ENCODE measurements at regions not wholly inside any gene's neighbourhood (a gene's known extent, or its start where the extent isn't known, plus 50 kb on each side); places are given as distances from the start of the nearest gene placed in this dataset.

DNA sequence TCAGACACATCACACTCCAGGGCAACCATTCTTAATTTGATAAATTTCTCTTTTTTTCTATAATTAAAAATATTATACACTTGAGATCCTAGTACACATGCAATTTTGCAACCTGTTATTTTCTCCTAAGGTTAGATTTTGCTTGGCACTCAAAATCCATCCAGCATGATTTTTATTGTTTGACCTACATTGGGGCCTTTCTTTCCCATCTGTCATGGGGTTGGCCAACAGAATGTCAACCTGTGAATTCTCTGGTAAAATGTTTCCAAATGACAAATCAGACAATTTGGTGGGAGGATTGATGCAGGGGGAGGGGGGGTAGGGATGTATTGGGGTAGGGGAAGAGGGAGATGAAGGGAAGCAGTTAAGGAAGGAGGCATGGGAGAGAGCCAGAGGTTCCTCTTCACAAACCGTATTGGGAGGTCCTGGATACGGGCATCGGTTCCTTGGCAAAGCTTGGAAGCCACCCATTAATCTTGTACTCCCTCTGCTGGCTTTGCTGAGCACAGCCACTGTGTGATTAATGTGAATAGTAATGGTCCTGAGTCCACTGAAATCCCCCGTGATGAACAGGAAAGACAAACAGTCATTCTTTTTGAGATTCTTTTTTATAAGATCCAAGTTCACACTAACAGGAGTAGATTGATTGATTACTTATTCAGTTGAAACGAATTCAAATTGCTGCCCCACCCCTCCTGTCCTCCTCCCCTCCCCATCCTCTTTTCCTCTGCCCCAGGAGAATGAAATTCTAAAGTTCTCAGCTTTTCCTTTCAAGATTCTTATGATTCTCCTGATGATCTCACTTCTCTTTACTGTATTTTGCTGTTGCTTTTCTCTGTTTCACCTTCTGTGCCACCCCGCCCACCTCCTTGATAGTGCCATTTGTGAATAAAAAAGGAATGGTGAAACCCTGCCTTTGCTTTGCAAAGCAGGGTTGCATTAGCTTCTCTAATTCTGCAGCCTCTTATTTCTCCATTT is 82.2 kb upstream of the SLC25A26 start (continued):
- TF ChIP-seq RCOR1 (conservative IDR thresholded peaks at IDR 0.05; ENCODE audit: low read depth, low read length) (no peak), STAT1 (conservative IDR thresholded peaks at IDR 0.05) (no peak), ZZZ3 (IDR thresholded peaks at IDR 0.05; ENCODE audit: control insufficient read depth, insufficient read length, low read depth) (no peak), BMI1 (IDR thresholded peaks at IDR 0.05; ENCODE audit: borderline replicate concordance) (no peak), TCF12 (IDR thresholded peaks at IDR 0.05; ENCODE audit: low read depth, low read length) (no peak), YY1 (IDR thresholded peaks at IDR 0.05; ENCODE audit: low read depth, low read length) (0 out of 2 replicates have a peak, but pooled peaks have one; percentile 22), SIX5 (IDR thresholded peaks at IDR 0.05; ENCODE audit: low read depth, low read length, severe bottlenecking) (no peak), CUX1 (IDR thresholded peaks at IDR 0.05; ENCODE audit: insufficient replicate concordance, low read depth, low read length) (no peak), KLF5 (IDR thresholded peaks at IDR 0.05; ENCODE audit: partially characterized antibody) (no peak), YBX1 (IDR thresholded peaks at IDR 0.05) (no peak), NR2C2 (IDR thresholded peaks at IDR 0.05; ENCODE audit: borderline replicate concordance, control insufficient read depth, insufficient read length, low read depth) (no peak), SMC3 (IDR thresholded peaks at IDR 0.05; ENCODE audit: borderline replicate concordance, low read length) (peak; percentile 57), SP1 (IDR thresholded peaks at IDR 0.05; ENCODE audit: low read depth, low read length) (no peak), JUND (IDR thresholded peaks at IDR 0.05; ENCODE audit: low read depth, low read length) (no peak)
- TF ChIP-seq, protein P1, sequence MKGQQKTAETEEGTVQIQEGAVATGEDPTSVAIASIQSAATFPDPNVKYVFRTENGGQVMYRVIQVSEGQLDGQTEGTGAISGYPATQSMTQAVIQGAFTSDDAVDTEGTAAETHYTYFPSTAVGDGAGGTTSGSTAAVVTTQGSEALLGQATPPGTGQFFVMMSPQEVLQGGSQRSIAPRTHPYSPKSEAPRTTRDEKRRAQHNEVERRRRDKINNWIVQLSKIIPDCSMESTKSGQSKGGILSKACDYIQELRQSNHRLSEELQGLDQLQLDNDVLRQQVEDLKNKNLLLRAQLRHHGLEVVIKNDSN (IDR thresholded peaks at IDR 0.05; ENCODE audit: borderline replicate concordance, extremely low read length, insufficient read depth, low read depth, low read length), result no peak
- TF ChIP-seq, protein P2, sequence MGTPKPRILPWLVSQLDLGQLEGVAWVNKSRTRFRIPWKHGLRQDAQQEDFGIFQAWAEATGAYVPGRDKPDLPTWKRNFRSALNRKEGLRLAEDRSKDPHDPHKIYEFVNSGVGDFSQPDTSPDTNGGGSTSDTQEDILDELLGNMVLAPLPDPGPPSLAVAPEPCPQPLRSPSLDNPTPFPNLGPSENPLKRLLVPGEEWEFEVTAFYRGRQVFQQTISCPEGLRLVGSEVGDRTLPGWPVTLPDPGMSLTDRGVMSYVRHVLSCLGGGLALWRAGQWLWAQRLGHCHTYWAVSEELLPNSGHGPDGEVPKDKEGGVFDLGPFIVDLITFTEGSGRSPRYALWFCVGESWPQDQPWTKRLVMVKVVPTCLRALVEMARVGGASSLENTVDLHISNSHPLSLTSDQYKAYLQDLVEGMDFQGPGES (IDR thresholded peaks at IDR 0.05), result no peak
- TF ChIP-seq, protein P3, sequence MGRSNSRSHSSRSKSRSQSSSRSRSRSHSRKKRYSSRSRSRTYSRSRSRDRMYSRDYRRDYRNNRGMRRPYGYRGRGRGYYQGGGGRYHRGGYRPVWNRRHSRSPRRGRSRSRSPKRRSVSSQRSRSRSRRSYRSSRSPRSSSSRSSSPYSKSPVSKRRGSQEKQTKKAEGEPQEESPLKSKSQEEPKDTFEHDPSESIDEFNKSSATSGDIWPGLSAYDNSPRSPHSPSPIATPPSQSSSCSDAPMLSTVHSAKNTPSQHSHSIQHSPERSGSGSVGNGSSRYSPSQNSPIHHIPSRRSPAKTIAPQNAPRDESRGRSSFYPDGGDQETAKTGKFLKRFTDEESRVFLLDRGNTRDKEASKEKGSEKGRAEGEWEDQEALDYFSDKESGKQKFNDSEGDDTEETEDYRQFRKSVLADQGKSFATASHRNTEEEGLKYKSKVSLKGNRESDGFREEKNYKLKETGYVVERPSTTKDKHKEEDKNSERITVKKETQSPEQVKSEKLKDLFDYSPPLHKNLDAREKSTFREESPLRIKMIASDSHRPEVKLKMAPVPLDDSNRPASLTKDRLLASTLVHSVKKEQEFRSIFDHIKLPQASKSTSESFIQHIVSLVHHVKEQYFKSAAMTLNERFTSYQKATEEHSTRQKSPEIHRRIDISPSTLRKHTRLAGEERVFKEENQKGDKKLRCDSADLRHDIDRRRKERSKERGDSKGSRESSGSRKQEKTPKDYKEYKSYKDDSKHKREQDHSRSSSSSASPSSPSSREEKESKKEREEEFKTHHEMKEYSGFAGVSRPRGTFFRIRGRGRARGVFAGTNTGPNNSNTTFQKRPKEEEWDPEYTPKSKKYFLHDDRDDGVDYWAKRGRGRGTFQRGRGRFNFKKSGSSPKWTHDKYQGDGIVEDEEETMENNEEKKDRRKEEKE (IDR thresholded peaks at IDR 0.05), result no peak

Data from GM12878 (cell line).